Smooth muscle cell (in vitro differentiated cells): ENCODE measurements at regions not wholly inside any gene's neighbourhood (a gene's known extent, or its start where the extent isn't known, plus 50 kb on each side); places are given as distances from the start of the nearest gene placed in this dataset.

Experiments used
- DNase-seq: peaks from one replicate; lab custom pipeline; 2025; ENCODE audit not compliant: unreplicated experiment; lab: John Stamatoyannopoulos, UW
- H2AFZ ChIP-seq: fragments of 200-600 bp; sonication (generic); 2 replicates; pipeline ENCODE4 v1.6.0; 2016; ENCODE audit warnings: antibody characterized with exemption, low read depth, mild to moderate bottlenecking
- H3F3A ChIP-seq: fragments of 200-600 bp; sonication (generic); 2 replicates; pipeline ENCODE4 v1.6.0; 2017; ENCODE audit warnings: antibody characterized with exemption, low read depth
- H3K27ac ChIP-seq: fragments of 200-600 bp; sonication (generic); 2 replicates; pipeline ENCODE4 v1.5.1; 2016; ENCODE audit warnings: low read depth, mild to moderate bottlenecking
- H3K27me3 ChIP-seq: fragments of 200-600 bp; sonication (generic); 2 replicates; pipeline ENCODE4 v1.6.1; 2016; ENCODE audit warnings: low read depth, mild to moderate bottlenecking
- H3K36me3 ChIP-seq: fragments of 200-600 bp; sonication (generic); 2 replicates; pipeline ENCODE4 v1.5.1; 2016; ENCODE audit warnings: low read depth
- H3K4me1 ChIP-seq: fragments of 200-600 bp; sonication (generic); 2 replicates; pipeline ENCODE4 v1.5.1; 2016; ENCODE audit warnings: low read depth
- H3K4me2 ChIP-seq: fragments of 200-600 bp; sonication (generic); 2 replicates; pipeline ENCODE4 v1.6.0; 2016; ENCODE audit warnings: mild to moderate bottlenecking
- H3K4me3 ChIP-seq: fragments of 200-600 bp; sonication (generic); 2 replicates; pipeline ENCODE4 v1.5.1; 2016; ENCODE audit warnings: mild to moderate bottlenecking
- H3K79me2 ChIP-seq: fragments of 200-600 bp; sonication (generic); 2 replicates; pipeline ENCODE4 v1.6.0; 2016; ENCODE audit warnings: low read depth, mild to moderate bottlenecking
- H3K9ac ChIP-seq: fragments of 200-600 bp; sonication (generic); 2 replicates; pipeline ENCODE4 v1.6.0; 2016; ENCODE audit warnings: low read depth
- H3K9me3 ChIP-seq: fragments of 200-600 bp; sonication (generic); replicated peaks from 2 replicates; pipeline ENCODE4 v1.5.1; 2016; ENCODE audit warnings: low read depth
- H4K20me1 ChIP-seq: fragments of 200-600 bp; sonication (generic); 2 replicates; pipeline ENCODE4 v1.6.0; 2016; ENCODE audit warnings: low read depth
- CTCF ChIP-seq: fragments of 200-600 bp; sonication (generic); IDR thresholded peaks from 2 replicates; pipeline ENCODE4 v1.5.1; 2017; ENCODE audit warnings: borderline replicate concordance, mild to moderate bottlenecking, antibody characterized with exemption; ENCODE audit not compliant: insufficient read depth, poor library complexity, severe bottlenecking
- WGBS: methylation state at CpG from one replicate; pipeline ENCODE4 v1.1.7; 2016; ENCODE audit warnings: low lambda C conversion rate; 5-methylcytosine and 5-hydroxymethylcytosine counted together

GRCh38 chr4:183853548-183853940, 51.6 kb upstream of the STOX2 start:
- no peak for DNase-seq
- Histone ChIP-seq H3K4me1 (peaks cover 4% of the 10 kb centered on the region), H3K36me3 (no peaks in the 10 kb centered on the region), H3K27ac (no peak overlapping the region), H3K79me2 (no peaks in the 10 kb centered on the region), H2AFZ (peak overlapping the region; percentile 58), H3F3A (no peaks in the 10 kb centered on the region), H4K20me1 (no peaks in the 10 kb centered on the region), H3K27me3 (peaks cover 13% of the 10 kb centered on the region), H3K4me3 (no peak overlapping the region), H3K4me2 (peak overlapping the region; percentile 45), H3K9me3 (no peaks in the 10 kb centered on the region), H3K9ac (no peak overlapping the region)
- WGBS = 11% methylated on average over 5 of the region's 5 CpGs
- TF ChIP-seq CTCF = no peak
